HEK293 (cell line): ENCODE measurements at regions not wholly inside any gene's neighbourhood (a gene's known extent, or its start where the extent isn't known, plus 50 kb on each side); places are given as distances from the start of the nearest gene placed in this dataset.

ENCODE experiments used
- CTCF ChIA-PET: fragments of 350-600 bp; formaldehyde crosslinking; extraction: SDS; loops from one replicate; lab custom pipeline; 2021; ENCODE audit warnings: antibody characterized with exemption; lab: Yijun Ruan, JAX
- POLR2A ChIA-PET: fragments of 300-600 bp; formaldehyde crosslinking; extraction: SDS; loops from one replicate; lab custom pipeline; 2020; ENCODE audit warnings: antibody characterized with exemption, inconsistent platforms; lab: Yijun Ruan, JAX
- H3K27ac ChIP-seq: fragments of 200-500 bp; sonication (Bioruptor generic); 2 replicates; pipeline ENCODE4 v1.5.1; 2014; ENCODE audit warnings: low read depth, low read length, control low read depth, inconsistent platforms; ENCODE audit errors: extremely low read depth
- H3K36me3 ChIP-seq, 2 experiments: fragments of 200-500 bp in 1 of 2; sonication (Bioruptor generic) in 1 of 2; 1 replicate in 1 of 2; 2 replicates in 1 of 2; pipeline ENCODE4 v1.5.1; 2014 to 2017; ENCODE audit warnings: inconsistent platforms in 2 of 2, low read length in 2 of 2; ENCODE audit not compliant: control insufficient read depth in 2 of 2, insufficient read depth in 1 of 2
- H3K4me1 ChIP-seq: fragments of 200-500 bp; sonication (Bioruptor generic); 2 replicates; pipeline ENCODE4 v1.5.1; 2014; ENCODE audit warnings: mild to moderate bottlenecking, low read length, inconsistent platforms; ENCODE audit not compliant: control insufficient read depth, insufficient read depth
- H3K4me3 ChIP-seq: 2 replicates; pipeline ENCODE4 v1.5.1; 2011; ENCODE audit warnings: low read depth, mild to moderate bottlenecking, control low read depth, low read length, moderate library complexity
- H3K9me3 ChIP-seq: fragments of 200-500 bp; sonication (Bioruptor generic); 2 replicates; pipeline ENCODE4 v1.5.1; 2014; ENCODE audit warnings: low read depth, low read length, inconsistent platforms; ENCODE audit not compliant: control insufficient read depth, insufficient read depth
- FEZF1 ChIP-seq: fragments of 450-650 bp; formaldehyde crosslinking; IDR thresholded peaks from 2 replicates; pipeline ENCODE4 v1.5.1; 2016; ENCODE audit warnings: missing biosample characterization, missing genetic modification characterization
- MZF1 ChIP-seq: fragments of 450-650 bp; formaldehyde crosslinking; IDR thresholded peaks from 2 replicates; pipeline ENCODE4 v1.5.1; 2017; ENCODE audit warnings: missing biosample characterization, missing genetic modification characterization, borderline replicate concordance
- OSR2 ChIP-seq: fragments of 450-650 bp; formaldehyde crosslinking; IDR thresholded peaks from 2 replicates; pipeline ENCODE4 v1.5.1; 2016; ENCODE audit warnings: missing biosample characterization, missing genetic modification characterization
- SCRT2 ChIP-seq: fragments of 450-650 bp; formaldehyde crosslinking; IDR thresholded peaks from 2 replicates; pipeline ENCODE4 v1.5.1; 2016; ENCODE audit warnings: missing biosample characterization, missing genetic modification characterization
- SETDB1 ChIP-seq: IDR thresholded peaks from one replicate; pipeline ENCODE4 v1.6.1; 2017; ENCODE audit warnings: mild to moderate bottlenecking, low read length, moderate library complexity, mixed read lengths; ENCODE audit not compliant: insufficient read length
- TRIM28 ChIP-seq: IDR thresholded peaks from 2 replicates; pipeline ENCODE4 v1.6.1; 2011; ENCODE audit warnings: low read length, control low read depth, borderline replicate concordance
- ZBTB17 ChIP-seq: fragments of 450-650 bp; formaldehyde crosslinking; IDR thresholded peaks from 2 replicates; pipeline ENCODE4 v1.5.1; 2016; ENCODE audit warnings: missing biosample characterization, missing genetic modification characterization
- ZFHX2 ChIP-seq: fragments of 450-650 bp; formaldehyde crosslinking; conservative IDR thresholded peaks from 2 replicates; pipeline ENCODE4 v1.5.1; 2016; ENCODE audit warnings: missing biosample characterization, missing genetic modification characterization
- ZFP41 ChIP-seq: fragments of 450-650 bp; formaldehyde crosslinking; IDR thresholded peaks from 2 replicates; pipeline ENCODE4 v1.5.1; 2016; ENCODE audit warnings: missing biosample characterization, missing genetic modification characterization, borderline replicate concordance
- ZNF112 ChIP-seq: fragments of 450-650 bp; formaldehyde crosslinking; IDR thresholded peaks from 2 replicates; pipeline ENCODE4 v1.5.0; 2017; ENCODE audit warnings: missing biosample characterization, missing genetic modification characterization
- ZNF138 ChIP-seq: fragments of 450-650 bp; formaldehyde crosslinking; IDR thresholded peaks from 2 replicates; pipeline ENCODE4 v1.5.1; 2016; ENCODE audit warnings: missing biosample characterization, missing genetic modification characterization, borderline replicate concordance
- ZNF16 ChIP-seq: fragments of 450-650 bp; formaldehyde crosslinking; IDR thresholded peaks from 2 replicates; pipeline ENCODE4 v1.5.1; 2016; ENCODE audit warnings: low read depth, missing biosample characterization, missing genetic modification characterization
- ZNF174 ChIP-seq: fragments of 450-650 bp; formaldehyde crosslinking; IDR thresholded peaks from 2 replicates; pipeline ENCODE4 v1.5.0; 2017; ENCODE audit warnings: missing biosample characterization, mild to moderate bottlenecking, missing genetic modification characterization
- ZNF175 ChIP-seq: fragments of 450-650 bp; formaldehyde crosslinking; IDR thresholded peaks from 2 replicates; pipeline ENCODE4 v1.5.1; 2016; ENCODE audit warnings: missing biosample characterization, missing genetic modification characterization
- ZNF211 ChIP-seq: fragments of 450-650 bp; formaldehyde crosslinking; IDR thresholded peaks from 2 replicates; pipeline ENCODE4 v1.5.1; 2016; ENCODE audit warnings: low read depth, missing biosample characterization, missing genetic modification characterization
- ZNF223 ChIP-seq: fragments of 450-650 bp; formaldehyde crosslinking; IDR thresholded peaks from 2 replicates; pipeline ENCODE4 v1.5.1; 2016; ENCODE audit warnings: missing biosample characterization, missing genetic modification characterization
- ZNF239 ChIP-seq: fragments of 450-650 bp; formaldehyde crosslinking; IDR thresholded peaks from 2 replicates; pipeline ENCODE4 v1.5.1; 2016; ENCODE audit warnings: missing biosample characterization, missing genetic modification characterization
- ZNF248 ChIP-seq: fragments of 450-650 bp; formaldehyde crosslinking; IDR thresholded peaks from 2 replicates; pipeline ENCODE4 v1.5.1; 2017; ENCODE audit warnings: missing biosample characterization, missing genetic modification characterization
- ZNF266 ChIP-seq: fragments of 450-650 bp; formaldehyde crosslinking; IDR thresholded peaks from 2 replicates; pipeline ENCODE4 v1.5.1; 2016; ENCODE audit warnings: missing biosample characterization, missing genetic modification characterization, low read depth
- ZNF302 ChIP-seq: fragments of 450-650 bp; formaldehyde crosslinking; IDR thresholded peaks from 2 replicates; pipeline ENCODE4 v1.5.1; 2016; ENCODE audit warnings: missing biosample characterization, missing genetic modification characterization, low read depth
- ZNF48 ChIP-seq: fragments of 450-650 bp; formaldehyde crosslinking; IDR thresholded peaks from 2 replicates; pipeline ENCODE4 v1.5.1; 2016; ENCODE audit warnings: missing biosample characterization, missing genetic modification characterization
- ZNF555 ChIP-seq: fragments of 450-650 bp; formaldehyde crosslinking; conservative IDR thresholded peaks from 2 replicates; pipeline ENCODE4 v1.5.1; 2017; ENCODE audit warnings: missing biosample characterization, mild to moderate bottlenecking, missing genetic modification characterization, inconsistent platforms
- ZNF558 ChIP-seq: fragments of 450-650 bp; formaldehyde crosslinking; IDR thresholded peaks from 2 replicates; pipeline ENCODE4 v1.5.1; 2016; ENCODE audit warnings: missing biosample characterization, missing genetic modification characterization
- ZNF600 ChIP-seq: fragments of 450-650 bp; formaldehyde crosslinking; IDR thresholded peaks from 2 replicates; pipeline ENCODE4 v1.5.1; 2016; ENCODE audit warnings: missing biosample characterization, missing genetic modification characterization
- ZNF791 ChIP-seq: fragments of 450-650 bp; formaldehyde crosslinking; IDR thresholded peaks from 2 replicates; pipeline ENCODE4 v1.5.1; 2016; ENCODE audit warnings: missing biosample characterization, missing genetic modification characterization
- TF ChIP-seq, protein P1 (sequence below): fragments of 450-650 bp; formaldehyde crosslinking; IDR thresholded peaks from 2 replicates; pipeline ENCODE4 v1.5.1; 2016; ENCODE audit warnings: missing biosample characterization, missing genetic modification characterization
- TF ChIP-seq, protein P2 (sequence below): fragments of 450-650 bp; formaldehyde crosslinking; IDR thresholded peaks from 2 replicates; pipeline ENCODE4 v1.5.1; 2017; ENCODE audit warnings: missing biosample characterization, missing genetic modification characterization

DNA sequence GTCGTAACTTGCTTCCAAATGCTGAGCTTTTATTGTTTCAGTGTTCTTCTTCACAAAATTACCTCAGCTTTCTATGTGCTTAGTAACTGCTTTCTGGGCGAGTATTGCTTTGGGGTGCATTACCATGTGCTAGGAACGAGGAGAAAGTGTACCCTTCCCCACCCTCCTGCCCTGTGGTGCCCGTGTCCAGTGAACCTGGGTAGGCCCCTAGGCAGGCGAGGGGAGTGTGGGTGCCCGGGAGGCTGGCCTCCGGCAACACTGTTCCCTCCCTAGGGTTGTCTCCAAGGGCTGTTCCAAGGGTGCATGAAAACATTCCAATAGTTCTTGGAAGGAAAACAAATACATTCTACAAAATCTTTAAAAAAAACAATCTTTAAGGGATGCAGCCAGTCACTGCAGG, 216.5 kb upstream of the SOX1 start:
- no peaks in the 10 kb centered on the region for H3K9me3 ChIP-seq
- no peaks in the 10 kb centered on the region for H3K4me1 ChIP-seq
- no peak for TF ChIP-seq SETDB1
- no peak for TF ChIP-seq ZNF558
- no peak for TF ChIP-seq ZFHX2 (tag by site-specific recombination)
- no peak for TF ChIP-seq ZNF302
- TF ChIP-seq ZFP41 (tag by site-specific recombination), result no peak
- TF ChIP-seq ZNF555 (tag by site-specific recombination), result no peak
- no peak for TF ChIP-seq ZNF16 (tag by site-specific recombination)
- TF ChIP-seq ZNF211 (tag by site-specific recombination), result no peak
- no peak for TF ChIP-seq ZNF112 (tag by site-specific recombination)
- no peak for TF ChIP-seq ZNF248
- TF ChIP-seq, protein P1, sequence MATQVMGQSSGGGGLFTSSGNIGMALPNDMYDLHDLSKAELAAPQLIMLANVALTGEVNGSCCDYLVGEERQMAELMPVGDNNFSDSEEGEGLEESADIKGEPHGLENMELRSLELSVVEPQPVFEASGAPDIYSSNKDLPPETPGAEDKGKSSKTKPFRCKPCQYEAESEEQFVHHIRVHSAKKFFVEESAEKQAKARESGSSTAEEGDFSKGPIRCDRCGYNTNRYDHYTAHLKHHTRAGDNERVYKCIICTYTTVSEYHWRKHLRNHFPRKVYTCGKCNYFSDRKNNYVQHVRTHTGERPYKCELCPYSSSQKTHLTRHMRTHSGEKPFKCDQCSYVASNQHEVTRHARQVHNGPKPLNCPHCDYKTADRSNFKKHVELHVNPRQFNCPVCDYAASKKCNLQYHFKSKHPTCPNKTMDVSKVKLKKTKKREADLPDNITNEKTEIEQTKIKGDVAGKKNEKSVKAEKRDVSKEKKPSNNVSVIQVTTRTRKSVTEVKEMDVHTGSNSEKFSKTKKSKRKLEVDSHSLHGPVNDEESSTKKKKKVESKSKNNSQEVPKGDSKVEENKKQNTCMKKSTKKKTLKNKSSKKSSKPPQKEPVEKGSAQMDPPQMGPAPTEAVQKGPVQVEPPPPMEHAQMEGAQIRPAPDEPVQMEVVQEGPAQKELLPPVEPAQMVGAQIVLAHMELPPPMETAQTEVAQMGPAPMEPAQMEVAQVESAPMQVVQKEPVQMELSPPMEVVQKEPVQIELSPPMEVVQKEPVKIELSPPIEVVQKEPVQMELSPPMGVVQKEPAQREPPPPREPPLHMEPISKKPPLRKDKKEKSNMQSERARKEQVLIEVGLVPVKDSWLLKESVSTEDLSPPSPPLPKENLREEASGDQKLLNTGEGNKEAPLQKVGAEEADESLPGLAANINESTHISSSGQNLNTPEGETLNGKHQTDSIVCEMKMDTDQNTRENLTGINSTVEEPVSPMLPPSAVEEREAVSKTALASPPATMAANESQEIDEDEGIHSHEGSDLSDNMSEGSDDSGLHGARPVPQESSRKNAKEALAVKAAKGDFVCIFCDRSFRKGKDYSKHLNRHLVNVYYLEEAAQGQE (tag by site-specific recombination), result no peak
- TF ChIP-seq ZNF266 (tag by site-specific recombination), result no peak
- no peak for TF ChIP-seq ZNF791 (tag by site-specific recombination)
- TF ChIP-seq ZNF138, result no peak
- no peak for TF ChIP-seq ZNF600 (tag by site-specific recombination)
- TF ChIP-seq ZNF175 (tag by site-specific recombination), result no peak
- no peak for TF ChIP-seq MZF1 (tag by site-specific recombination)
- no peak for TF ChIP-seq FEZF1 (tag by site-specific recombination)
- TF ChIP-seq OSR2 (tag by site-specific recombination), result no peak
- no peaks in the 10 kb centered on the region for H3K36me3 ChIP-seq
- ChIA-PET POLR2A (no interaction called here), CTCF (no interaction called here)
- no peak overlapping the region for H3K4me3 ChIP-seq
- no peak overlapping the region for H3K27ac ChIP-seq

DNA sequence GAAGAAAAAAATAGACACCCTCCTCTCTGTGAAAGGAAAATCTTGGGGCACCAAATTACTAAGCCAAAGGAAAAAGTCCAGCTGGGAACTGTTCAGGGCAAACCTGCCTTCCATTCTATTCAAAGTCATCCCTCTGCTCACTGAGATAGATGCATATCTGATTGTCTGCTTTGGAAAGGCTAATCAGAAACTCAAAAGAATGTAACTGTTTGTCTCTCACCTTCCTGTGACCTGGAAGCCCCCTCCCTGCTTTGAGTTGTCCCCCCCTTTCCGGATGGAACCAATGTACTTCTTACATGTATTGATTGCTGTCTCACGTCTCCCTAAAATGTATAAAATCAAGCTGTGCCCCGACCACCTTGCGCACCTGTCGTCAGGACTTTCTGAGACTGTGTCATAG, 216.0 kb upstream of the SOX1 start:
- Histone ChIP-seq H3K9me3 (no peaks in the 10 kb centered on the region), H3K36me3 (no peaks in the 10 kb centered on the region), H3K4me3 (no peak overlapping the region), H3K4me1 (no peaks in the 10 kb centered on the region), H3K27ac (no peak overlapping the region)
- CTCF ChIA-PET, result interaction anchor here (0.5 kb wide), 1 partner anchor 9 kb away, joined by 4 read pairs; no protein-coding TSS in a partner anchor
- POLR2A ChIA-PET, result no interaction called here
- TF ChIP-seq MZF1 (tag by site-specific recombination) (no peak), ZNF223 (tag by site-specific recombination) (no peak), ZNF174 (tag by site-specific recombination) (no peak), ZBTB17 (no peak), ZNF239 (no peak), TRIM28 (no peak), SCRT2 (tag by site-specific recombination) (no peak), ZNF48 (tag by site-specific recombination) (no peak)
- TF ChIP-seq, protein P2, sequence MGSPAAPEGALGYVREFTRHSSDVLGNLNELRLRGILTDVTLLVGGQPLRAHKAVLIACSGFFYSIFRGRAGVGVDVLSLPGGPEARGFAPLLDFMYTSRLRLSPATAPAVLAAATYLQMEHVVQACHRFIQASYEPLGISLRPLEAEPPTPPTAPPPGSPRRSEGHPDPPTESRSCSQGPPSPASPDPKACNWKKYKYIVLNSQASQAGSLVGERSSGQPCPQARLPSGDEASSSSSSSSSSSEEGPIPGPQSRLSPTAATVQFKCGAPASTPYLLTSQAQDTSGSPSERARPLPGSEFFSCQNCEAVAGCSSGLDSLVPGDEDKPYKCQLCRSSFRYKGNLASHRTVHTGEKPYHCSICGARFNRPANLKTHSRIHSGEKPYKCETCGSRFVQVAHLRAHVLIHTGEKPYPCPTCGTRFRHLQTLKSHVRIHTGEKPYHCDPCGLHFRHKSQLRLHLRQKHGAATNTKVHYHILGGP (tag by site-specific recombination), result no peak
